Liver (tissue), 3 donors: ENCODE measurements at regions not wholly inside any gene's neighbourhood (a gene's known extent, or its start where the extent isn't known, plus 50 kb on each side); places are given as distances from the start of the nearest gene placed in this dataset.

Experiments used
- EGR1 ChIP-seq, 2 donors: IDR thresholded peaks; 2 replicates each; pipeline ENCODE4 v1.6.1; 2016 to 2018; ENCODE audit warnings: antibody characterized with exemption in 2 of 2, low read depth in 2 of 2
- FOXA1 ChIP-seq: IDR thresholded peaks from 2 replicates; pipeline ENCODE4 v1.6.1; 2016; ENCODE audit warnings: antibody characterized with exemption
- GABPA ChIP-seq, 2 donors: IDR thresholded peaks in 1 of 2; conservative IDR thresholded peaks in 1 of 2; 2 replicates each; pipeline ENCODE4 v1.6.1; 2016; ENCODE audit warnings: antibody characterized with exemption in 2 of 2, mild to moderate bottlenecking in 1 of 2, moderate library complexity in 1 of 2
- RAD21 ChIP-seq, 2 donors: IDR thresholded peaks; 2 replicates each; pipeline ENCODE4 v1.6.1; 2016; ENCODE audit warnings: antibody characterized with exemption in 2 of 2, mild to moderate bottlenecking in 2 of 2
- SP1 ChIP-seq: IDR thresholded peaks from 2 replicates; pipeline ENCODE4 v1.6.1; 2018; ENCODE audit warnings: antibody characterized with exemption, mild to moderate bottlenecking
- TAF1 ChIP-seq: conservative IDR thresholded peaks from 2 replicates; pipeline ENCODE4 v1.6.1; 2016; ENCODE audit warnings: antibody characterized with exemption, mild to moderate bottlenecking
- YY1 ChIP-seq: IDR thresholded peaks from 2 replicates; pipeline ENCODE4 v1.6.1; 2016; ENCODE audit warnings: antibody characterized with exemption, mild to moderate bottlenecking
- TF ChIP-seq, protein P1 (sequence below): IDR thresholded peaks from 2 replicates; pipeline ENCODE4 v1.6.1; 2016; ENCODE audit warnings: antibody characterized with exemption
- TF ChIP-seq, protein P2 (sequence below): IDR thresholded peaks from 2 replicates; pipeline ENCODE4 v1.6.1; 2016; ENCODE audit warnings: antibody characterized with exemption, mild to moderate bottlenecking
- TF ChIP-seq, protein P3 (sequence below): fragments of 150-350 bp; IDR thresholded peaks from 2 replicates; pipeline ENCODE4 v1.5.1; 2017; ENCODE audit warnings: improper control_type of control experiment, low read depth, low read length; ENCODE audit not compliant: missing input control
- TF ChIP-seq, protein P4 (sequence below): IDR thresholded peaks from 2 replicates; pipeline ENCODE4 v1.6.1; 2016; ENCODE audit warnings: antibody characterized with exemption
- donor health status: healthy.
- donor health status: healthy.

DNA sequence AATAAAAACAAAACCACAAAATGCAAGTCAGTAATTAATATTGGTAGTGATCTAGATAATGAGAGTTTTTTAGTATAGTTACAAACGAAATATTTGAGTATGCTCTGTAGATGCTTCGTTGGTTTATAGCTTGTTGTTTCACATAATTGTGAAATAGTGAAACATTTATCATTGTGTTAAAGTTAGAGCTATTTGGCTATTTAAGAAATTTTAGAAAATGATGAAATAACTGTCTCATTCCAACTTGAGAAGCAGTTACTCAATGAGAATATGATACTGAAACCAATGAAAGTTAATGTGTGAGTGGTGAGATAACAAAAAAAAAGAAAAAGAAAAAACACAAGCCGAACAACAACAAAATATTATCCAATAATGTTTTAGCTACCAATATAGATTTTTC lies 475.6 kb upstream of the ZEB2 start:
- TF ChIP-seq YY1, result no peak
- TF ChIP-seq, protein P1, sequence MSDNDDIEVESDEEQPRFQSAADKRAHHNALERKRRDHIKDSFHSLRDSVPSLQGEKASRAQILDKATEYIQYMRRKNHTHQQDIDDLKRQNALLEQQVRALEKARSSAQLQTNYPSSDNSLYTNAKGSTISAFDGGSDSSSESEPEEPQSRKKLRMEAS, result no peak
- no peak for TF ChIP-seq RAD21 (IDR thresholded peaks at IDR 0.05)
- TF ChIP-seq, protein P2, sequence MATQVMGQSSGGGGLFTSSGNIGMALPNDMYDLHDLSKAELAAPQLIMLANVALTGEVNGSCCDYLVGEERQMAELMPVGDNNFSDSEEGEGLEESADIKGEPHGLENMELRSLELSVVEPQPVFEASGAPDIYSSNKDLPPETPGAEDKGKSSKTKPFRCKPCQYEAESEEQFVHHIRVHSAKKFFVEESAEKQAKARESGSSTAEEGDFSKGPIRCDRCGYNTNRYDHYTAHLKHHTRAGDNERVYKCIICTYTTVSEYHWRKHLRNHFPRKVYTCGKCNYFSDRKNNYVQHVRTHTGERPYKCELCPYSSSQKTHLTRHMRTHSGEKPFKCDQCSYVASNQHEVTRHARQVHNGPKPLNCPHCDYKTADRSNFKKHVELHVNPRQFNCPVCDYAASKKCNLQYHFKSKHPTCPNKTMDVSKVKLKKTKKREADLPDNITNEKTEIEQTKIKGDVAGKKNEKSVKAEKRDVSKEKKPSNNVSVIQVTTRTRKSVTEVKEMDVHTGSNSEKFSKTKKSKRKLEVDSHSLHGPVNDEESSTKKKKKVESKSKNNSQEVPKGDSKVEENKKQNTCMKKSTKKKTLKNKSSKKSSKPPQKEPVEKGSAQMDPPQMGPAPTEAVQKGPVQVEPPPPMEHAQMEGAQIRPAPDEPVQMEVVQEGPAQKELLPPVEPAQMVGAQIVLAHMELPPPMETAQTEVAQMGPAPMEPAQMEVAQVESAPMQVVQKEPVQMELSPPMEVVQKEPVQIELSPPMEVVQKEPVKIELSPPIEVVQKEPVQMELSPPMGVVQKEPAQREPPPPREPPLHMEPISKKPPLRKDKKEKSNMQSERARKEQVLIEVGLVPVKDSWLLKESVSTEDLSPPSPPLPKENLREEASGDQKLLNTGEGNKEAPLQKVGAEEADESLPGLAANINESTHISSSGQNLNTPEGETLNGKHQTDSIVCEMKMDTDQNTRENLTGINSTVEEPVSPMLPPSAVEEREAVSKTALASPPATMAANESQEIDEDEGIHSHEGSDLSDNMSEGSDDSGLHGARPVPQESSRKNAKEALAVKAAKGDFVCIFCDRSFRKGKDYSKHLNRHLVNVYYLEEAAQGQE, result no peak
- TF ChIP-seq, protein P3, sequence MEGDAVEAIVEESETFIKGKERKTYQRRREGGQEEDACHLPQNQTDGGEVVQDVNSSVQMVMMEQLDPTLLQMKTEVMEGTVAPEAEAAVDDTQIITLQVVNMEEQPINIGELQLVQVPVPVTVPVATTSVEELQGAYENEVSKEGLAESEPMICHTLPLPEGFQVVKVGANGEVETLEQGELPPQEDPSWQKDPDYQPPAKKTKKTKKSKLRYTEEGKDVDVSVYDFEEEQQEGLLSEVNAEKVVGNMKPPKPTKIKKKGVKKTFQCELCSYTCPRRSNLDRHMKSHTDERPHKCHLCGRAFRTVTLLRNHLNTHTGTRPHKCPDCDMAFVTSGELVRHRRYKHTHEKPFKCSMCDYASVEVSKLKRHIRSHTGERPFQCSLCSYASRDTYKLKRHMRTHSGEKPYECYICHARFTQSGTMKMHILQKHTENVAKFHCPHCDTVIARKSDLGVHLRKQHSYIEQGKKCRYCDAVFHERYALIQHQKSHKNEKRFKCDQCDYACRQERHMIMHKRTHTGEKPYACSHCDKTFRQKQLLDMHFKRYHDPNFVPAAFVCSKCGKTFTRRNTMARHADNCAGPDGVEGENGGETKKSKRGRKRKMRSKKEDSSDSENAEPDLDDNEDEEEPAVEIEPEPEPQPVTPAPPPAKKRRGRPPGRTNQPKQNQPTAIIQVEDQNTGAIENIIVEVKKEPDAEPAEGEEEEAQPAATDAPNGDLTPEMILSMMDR, result no peak
- no peak for TF ChIP-seq TAF1
- no peak for TF ChIP-seq EGR1 (IDR thresholded peaks at IDR 0.05; ENCODE audit: low read depth in 2 of 2)
- no peak for TF ChIP-seq SP1
- TF ChIP-seq, protein P4, sequence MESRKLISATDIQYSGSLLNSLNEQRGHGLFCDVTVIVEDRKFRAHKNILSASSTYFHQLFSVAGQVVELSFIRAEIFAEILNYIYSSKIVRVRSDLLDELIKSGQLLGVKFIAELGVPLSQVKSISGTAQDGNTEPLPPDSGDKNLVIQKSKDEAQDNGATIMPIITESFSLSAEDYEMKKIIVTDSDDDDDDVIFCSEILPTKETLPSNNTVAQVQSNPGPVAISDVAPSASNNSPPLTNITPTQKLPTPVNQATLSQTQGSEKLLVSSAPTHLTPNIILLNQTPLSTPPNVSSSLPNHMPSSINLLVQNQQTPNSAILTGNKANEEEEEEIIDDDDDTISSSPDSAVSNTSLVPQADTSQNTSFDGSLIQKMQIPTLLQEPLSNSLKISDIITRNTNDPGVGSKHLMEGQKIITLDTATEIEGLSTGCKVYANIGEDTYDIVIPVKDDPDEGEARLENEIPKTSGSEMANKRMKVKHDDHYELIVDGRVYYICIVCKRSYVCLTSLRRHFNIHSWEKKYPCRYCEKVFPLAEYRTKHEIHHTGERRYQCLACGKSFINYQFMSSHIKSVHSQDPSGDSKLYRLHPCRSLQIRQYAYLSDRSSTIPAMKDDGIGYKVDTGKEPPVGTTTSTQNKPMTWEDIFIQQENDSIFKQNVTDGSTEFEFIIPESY, result no peak
- no peak for TF ChIP-seq FOXA1
- no peak for TF ChIP-seq GABPA (IDR thresholded peaks at IDR 0.05 in 1 of 2, conservative IDR thresholded peaks at IDR 0.05 in 1 of 2)
